ENCODE measurements at regions not wholly inside any gene's neighbourhood (a gene's known extent, or its start where the extent isn't known, plus 50 kb on each side); places are given as distances from the start of the nearest gene placed in this dataset.
"Not testable (repeated sequence)": the region's sequence is repeated elsewhere in the genome, so short reads cannot be mapped to it uniquely, and the experiment has no call there.

DNA sequence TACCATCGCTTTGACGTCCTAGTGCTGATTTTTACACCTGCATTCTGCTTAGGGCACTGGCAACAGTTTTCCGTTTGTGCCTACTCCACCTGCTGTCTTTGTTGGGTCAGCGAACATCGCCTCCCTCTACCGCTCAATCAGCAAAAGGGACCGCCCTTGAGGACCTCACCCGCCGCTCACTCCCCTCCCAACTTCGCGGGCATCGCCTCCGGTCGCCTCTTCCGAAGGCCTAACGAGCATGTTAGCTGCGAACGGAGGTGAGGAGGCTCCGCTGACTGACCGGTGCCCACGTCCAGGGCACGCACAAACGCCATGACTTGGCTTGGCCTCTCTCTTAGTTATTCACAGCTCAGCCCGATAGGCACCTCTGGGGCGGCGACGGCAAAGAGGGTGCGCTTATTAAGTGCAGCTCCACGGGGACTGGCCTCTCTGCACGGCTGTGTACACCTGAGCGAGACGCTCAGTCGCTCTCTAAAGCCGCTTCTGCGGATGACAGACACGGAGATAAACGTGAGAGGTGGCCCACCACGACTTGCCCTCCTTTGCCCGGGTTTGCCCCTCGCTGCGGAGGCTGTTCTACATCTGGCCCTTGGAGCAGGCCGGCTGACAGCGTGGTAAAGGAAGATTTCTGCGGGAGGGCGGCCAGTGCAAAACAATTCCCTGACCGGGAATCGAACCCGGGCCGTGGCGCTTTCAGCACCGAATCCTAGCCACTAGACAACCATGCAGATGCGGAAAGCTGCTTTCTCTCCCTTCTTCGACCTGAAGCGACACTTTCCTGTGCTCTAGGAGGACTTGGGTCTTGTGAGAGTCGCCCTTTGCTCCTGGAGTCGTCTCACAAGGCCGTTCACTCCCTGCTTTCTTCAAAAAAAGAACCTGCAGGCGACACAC, 81.6 kb upstream of the FCGR1A start:
- DNase-seq: not testable (repeated sequence)

DNA sequence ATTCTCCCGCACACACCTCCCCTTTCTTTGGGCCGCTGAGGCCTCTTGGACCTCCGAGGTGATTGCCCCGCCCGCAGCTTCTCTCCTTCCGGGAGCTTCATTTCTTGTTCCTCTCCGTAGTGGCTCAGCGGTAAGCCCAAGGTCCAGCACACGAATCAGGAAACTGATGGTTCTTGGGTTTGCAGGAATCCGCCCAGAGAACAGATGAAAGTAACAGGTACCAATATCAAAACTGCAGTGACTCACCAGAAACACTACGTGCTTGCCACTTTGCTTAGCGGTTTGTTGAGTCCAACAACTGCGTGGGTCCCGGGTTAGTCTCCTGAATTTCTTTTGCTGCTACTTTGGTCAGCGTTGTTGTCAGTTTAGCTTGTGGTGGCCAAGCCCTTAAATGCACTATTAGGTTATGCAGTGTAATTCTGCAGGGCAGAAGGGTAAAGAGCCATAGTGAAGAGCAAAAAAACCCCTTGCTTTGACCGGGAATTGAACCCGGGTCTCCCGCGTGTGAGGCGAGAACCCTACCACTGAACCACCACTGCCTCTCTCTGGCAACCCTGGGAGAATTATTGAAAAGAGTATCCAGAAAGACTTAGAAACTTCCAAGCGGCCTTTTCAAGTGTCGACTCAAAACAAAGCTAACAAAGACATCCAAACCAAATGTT, 74.2 kb upstream of the FCGR1A start:
- not testable (repeated sequence) for DNase-seq

DNA sequence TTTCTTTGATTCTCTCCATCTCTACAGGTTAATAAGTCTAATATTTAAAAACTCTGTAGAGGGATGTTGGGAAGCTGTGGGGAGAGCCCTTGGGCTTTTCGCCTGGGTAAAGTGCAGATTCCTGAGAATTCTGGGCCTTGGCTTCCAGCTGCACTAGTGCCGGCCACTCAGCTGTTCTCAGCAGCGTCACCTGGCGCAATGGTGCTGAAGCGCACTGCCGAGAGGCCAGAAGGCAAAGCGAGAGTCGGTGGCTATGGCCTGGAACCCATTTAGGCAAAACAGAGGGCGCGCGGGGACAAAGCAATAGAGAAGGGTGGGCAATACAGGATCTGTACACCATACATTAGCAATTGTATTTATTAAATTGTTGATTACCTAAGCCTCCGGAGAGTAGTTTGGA, 70.8 kb upstream of the FCGR1A start:
- DNase-seq: not testable (repeated sequence)

DNA sequence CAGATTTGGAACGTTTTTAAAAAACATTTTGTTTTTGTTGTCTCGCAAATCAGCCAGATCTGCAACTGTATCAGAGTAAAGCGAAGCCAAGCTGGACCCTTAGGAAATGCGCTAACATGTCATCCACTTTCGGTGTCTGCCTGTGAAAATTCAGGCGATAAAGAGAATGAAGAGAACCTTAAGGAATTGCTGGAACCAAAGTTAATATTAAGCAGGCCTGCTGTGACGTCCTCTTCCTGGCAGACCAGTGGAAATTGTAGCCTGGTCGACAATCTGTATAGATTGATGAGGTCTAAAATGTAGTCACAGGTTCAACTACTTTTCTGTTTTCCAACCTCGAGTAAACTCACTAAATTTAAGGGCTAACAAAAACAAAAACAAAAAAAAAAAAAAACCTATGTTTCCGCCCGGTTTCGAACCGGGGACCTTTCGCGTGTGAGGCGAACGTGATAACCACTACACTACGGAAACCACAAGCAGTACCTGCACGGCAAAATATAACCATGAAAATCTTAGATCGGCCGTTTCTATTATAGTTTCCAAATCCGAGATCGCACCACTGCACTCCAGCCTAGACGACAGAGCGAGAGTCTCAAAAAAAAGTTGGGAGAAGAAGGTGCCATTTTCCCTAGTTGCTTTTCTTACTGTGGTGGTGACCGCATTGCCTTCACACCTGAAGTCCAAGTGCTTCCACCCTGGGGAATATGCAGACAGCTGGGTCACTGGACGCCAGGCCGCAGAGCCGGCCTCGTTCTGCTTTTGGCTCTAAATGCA, 70.2 kb upstream of the FCGR1A start:
- not testable (repeated sequence) for DNase-seq

DNA sequence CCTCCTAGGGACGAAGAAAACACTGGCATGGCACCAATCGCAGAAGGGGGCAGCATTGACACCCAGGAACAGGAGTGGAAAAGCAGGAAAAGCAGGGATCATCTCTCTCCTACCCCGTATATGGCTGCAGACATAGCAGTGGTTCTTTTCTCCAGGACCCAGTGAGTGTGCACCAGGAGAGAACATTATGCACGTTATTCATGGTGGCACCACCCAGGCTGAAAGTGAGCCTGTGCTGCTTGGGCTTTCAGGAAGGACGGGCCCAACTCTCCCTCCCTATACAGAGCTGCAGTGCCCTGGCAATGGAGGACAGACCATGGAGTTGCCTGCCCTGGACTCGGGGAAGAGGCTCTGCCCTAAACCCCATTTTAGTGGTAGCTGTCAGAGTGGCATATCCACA, 69.0 kb upstream of the FCGR1A start:
- not testable (repeated sequence) for DNase-seq

DNA sequence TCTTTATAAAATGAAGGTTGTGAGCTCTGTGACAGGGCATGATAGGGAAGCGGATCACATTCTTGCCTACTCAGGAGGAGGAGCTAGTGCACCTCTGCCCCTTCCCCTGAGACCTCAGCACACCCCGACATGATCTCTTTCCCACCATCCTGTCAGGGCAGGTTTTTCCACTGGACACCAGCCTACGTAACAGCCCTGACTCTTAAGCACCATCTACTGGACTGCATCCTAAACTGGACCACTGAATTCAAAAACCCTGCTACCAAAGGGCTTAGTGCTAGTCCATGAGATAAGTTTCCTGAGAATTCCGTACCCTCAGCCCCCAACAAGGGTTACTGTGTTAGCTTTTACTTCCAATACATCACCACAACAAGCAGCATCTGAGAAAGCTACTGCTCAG, 68.5 kb upstream of the FCGR1A start:
- not testable (repeated sequence) for DNase-seq

DNA sequence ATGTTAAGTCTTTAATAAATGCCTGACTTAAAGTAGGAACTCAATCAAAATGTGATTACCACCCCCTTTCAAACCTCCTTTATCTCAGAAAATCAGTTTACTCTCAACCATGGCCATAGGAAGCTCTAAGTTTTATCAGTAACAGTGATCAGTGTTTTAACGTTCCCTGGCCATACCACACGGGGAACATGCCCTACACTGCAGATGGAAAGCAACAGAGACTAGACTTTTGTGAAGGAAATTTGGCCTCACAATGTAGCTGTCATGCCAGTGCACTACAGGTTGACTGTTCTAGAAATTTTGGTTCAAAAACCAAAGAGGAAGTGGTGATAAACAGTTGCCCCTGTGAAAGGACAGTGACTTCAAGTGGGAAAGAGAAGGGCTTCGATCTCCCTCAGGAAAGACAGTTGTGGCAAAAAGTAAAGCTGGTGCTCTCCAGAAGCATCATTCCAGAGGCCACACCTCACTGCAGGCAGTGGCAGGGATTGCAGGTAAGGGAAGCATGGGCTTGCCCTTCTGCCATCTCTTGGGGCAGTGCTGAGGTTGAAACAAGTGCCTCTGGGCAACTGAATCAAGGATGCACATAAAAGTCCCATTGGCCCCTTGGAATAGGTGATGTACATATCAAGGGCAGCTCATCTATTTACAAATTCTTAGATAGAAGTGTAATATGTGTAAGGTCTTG, 57.7 kb upstream of the FCGR1A start:
- DNase-seq: not testable (repeated sequence)

DNA sequence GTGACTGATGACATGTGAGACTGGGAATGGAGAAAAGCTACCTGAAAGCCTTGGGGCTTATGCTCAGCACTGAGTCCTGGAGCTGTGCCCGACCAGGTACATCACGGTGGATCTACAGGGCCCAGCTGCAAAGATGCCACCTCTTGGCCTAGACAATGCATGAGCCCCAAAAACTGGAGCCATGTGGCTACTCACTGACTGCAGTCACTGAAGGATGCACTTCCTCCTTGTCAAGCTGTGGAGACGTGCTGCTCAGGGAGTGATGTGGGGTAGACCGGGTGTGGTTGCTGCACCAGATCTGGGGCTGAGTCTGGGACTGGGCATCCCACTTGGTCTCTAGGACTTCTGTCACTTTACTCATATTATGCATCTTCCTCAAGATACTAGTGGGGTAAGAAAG, 55.8 kb upstream of the FCGR1A start:
- not testable (repeated sequence) for DNase-seq

DNA sequence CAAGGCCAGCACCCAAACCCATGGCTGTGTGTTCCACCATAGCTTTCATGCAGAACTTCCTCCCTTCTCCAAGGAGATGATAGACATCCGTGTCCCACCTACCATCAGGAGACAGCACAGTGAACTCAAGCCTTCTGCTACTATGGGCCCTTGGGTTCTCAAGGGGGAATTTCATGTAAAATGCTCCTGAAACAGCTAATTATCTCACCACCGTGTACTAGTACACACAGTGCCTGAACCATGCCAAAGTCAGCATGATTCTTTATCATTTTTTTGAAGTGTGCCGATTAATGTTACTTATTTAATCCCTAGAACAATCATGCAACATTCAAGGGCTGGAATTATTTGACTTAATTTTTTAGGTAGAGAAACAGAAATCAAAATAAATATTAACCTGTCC, 53.9 kb upstream of the FCGR1A start:
- not testable (repeated sequence) for DNase-seq
